Nephron (organoid): ENCODE measurements at regions not wholly inside any gene's neighbourhood (a gene's known extent, or its start where the extent isn't known, plus 50 kb on each side); places are given as distances from the start of the nearest gene placed in this dataset.

Experiments used
- H3K27ac Mint-ChIP-seq, 3 experiments: 2 replicates each; pipeline ENCODE4 v1.8.0; 2020; ENCODE audit warnings: mixed read lengths in 3 of 3, mild to moderate bottlenecking in 2 of 3, moderate library complexity in 1 of 3
- H3K27me3 Mint-ChIP-seq: 2 replicates; pipeline ENCODE4 v1.8.0; 2021; ENCODE audit warnings: low read depth, mild to moderate bottlenecking, moderate library complexity, mixed read lengths
- H3K36me3 Mint-ChIP-seq: 2 replicates; pipeline ENCODE4 v1.8.0; 2020; ENCODE audit warnings: low read depth, mixed read lengths
- H3K4me1 Mint-ChIP-seq: 2 replicates; pipeline ENCODE4 v1.8.0; 2020; ENCODE audit warnings: mixed read lengths
- H3K4me3 Mint-ChIP-seq, 3 experiments: 2 replicates each; pipeline ENCODE4 v1.8.0; 2020; ENCODE audit warnings: mild to moderate bottlenecking in 3 of 3, mixed read lengths in 3 of 3, moderate library complexity in 2 of 3
- H3K9me3 Mint-ChIP-seq: 2 replicates; pipeline ENCODE4 v1.8.0; 2020; ENCODE audit warnings: mixed read lengths
- TF ChIP-seq, protein P1 (sequence below), 3 experiments: fragments of 200-600 bp; sonication (generic); IDR thresholded peaks; one replicate each; pipeline ENCODE4 v1.5.0; 2021; ENCODE audit warnings: antibody characterized with exemption in 3 of 3; ENCODE audit not compliant: unreplicated experiment in 3 of 3

DNA sequence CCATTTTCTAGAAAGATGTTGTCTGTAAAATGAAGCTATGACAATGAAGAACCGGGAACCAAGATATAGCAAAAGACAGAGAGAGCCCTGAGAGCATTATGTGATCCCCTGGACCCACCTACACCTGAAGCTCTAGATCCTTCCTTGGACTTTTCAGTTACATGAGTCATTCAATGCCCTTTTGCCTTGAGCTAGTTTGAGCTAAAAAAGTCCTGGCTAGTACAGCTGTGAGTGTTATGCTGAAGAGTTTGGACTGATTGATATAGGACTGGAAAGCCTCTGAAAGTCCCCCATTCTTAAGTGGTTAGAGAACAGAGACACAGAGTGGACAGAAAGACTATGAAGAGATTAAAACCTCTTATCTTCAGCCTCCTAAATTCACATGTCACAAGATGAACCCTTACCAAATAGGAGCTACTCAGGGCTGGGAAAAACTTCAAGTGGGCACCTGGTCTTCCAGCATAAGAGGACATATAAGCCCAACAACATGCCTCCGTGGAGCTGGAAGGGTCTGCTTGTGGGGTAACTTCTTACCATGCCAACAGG, 386.8 kb upstream of the NFE2L3 start:
- Mint-ChIP-seq H3K9me3 (peaks cover 2% of the 10 kb centered on the region), H3K4me3 (no peak overlapping the region), H3K36me3 (no peaks in the 10 kb centered on the region), H3K4me1 (peaks cover 63% of the 10 kb centered on the region), H3K27ac (peak overlapping the region in 2 of 3 experiments; percentile 23 to 37), H3K27me3 (no peaks in the 10 kb centered on the region)
- TF ChIP-seq, protein P1, sequence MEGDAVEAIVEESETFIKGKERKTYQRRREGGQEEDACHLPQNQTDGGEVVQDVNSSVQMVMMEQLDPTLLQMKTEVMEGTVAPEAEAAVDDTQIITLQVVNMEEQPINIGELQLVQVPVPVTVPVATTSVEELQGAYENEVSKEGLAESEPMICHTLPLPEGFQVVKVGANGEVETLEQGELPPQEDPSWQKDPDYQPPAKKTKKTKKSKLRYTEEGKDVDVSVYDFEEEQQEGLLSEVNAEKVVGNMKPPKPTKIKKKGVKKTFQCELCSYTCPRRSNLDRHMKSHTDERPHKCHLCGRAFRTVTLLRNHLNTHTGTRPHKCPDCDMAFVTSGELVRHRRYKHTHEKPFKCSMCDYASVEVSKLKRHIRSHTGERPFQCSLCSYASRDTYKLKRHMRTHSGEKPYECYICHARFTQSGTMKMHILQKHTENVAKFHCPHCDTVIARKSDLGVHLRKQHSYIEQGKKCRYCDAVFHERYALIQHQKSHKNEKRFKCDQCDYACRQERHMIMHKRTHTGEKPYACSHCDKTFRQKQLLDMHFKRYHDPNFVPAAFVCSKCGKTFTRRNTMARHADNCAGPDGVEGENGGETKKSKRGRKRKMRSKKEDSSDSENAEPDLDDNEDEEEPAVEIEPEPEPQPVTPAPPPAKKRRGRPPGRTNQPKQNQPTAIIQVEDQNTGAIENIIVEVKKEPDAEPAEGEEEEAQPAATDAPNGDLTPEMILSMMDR (IDR thresholded peaks at IDR 0.05; ENCODE audit: unreplicated experiment in 3 of 3), result no peak

DNA sequence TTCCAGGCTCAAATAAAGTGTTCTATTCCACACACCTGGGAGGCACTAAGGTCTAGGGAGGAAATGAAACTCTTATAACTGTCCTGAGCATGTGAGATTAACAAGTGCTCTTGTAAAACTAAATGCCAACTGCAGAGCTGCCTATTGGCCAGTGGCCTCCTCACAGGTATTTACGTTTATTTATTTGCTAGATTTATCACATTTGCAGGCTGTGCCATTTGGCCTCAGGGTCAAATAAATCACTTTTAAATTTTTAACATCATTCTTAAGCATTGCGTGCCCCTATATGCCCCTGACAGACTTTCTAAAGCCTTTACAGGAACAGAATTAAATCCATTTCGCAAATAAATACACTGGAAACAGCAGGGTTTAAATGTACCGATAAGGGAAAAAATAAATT, 381.8 kb upstream of the NFE2L3 start:
- no peaks in the 10 kb centered on the region for H3K27me3 Mint-ChIP-seq
- TF ChIP-seq, protein P1 (IDR thresholded peaks at IDR 0.05; ENCODE audit: unreplicated experiment in 3 of 3), result no peak
- H3K4me1 Mint-ChIP-seq, result peaks cover 48% of the 10 kb centered on the region
- no peak overlapping the region for H3K4me3 Mint-ChIP-seq
- no peaks in the 10 kb centered on the region for H3K9me3 Mint-ChIP-seq
- H3K27ac Mint-ChIP-seq, result no peak overlapping the region
- peaks cover 3% of the 10 kb centered on the region for H3K36me3 Mint-ChIP-seq

DNA sequence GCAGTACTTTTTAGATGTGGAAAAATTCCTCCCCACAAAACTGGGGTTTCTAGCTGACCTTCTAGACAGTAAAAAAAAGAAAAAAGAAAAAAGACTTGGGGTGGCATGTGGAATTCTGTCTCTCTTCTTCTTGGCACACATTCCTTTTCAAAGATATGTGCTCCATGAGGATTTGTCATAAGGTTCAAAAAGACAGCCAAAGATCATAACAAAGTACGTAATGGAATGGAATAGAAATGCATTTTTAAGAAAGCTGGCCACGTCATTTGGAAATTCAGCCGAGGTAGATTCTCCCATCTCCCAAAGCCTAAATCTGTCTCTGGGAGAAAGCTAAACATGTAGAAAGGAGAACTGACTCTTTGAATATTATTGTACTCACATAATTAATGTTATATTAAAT, 381.3 kb upstream of the NFE2L3 start:
- Mint-ChIP-seq H3K4me1 (peaks cover 46% of the 10 kb centered on the region), H3K27me3 (no peaks in the 10 kb centered on the region), H3K4me3 (no peak overlapping the region), H3K36me3 (peaks cover 3% of the 10 kb centered on the region), H3K9me3 (no peaks in the 10 kb centered on the region), H3K27ac (peak overlapping the region in 1 of 3 experiments; percentile 12)
- TF ChIP-seq, protein P1 (IDR thresholded peaks at IDR 0.05; ENCODE audit: unreplicated experiment in 3 of 3), result no peak

DNA sequence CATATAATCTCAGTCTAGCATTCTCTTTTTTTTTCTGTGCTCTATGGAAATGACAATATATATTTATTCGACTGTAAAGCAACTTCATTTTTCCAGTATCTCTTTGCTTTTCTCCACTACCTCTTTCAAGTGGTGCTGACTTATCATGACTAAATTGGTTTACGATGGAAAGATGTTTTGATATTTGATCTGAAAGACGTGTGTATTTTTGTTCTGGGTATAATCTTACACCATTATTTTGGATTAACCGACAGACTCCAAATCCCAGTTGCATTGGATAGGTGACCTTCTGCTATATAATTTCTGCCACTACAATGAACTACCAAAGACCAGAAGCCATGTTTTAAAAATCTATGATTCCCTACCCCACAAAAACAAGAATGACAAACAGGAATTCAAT, 380.5 kb upstream of the NFE2L3 start:
- TF ChIP-seq, protein P1 (IDR thresholded peaks at IDR 0.05; ENCODE audit: unreplicated experiment in 3 of 3), result no peak
- Mint-ChIP-seq H3K4me3 (no peak overlapping the region), H3K36me3 (peaks cover 3% of the 10 kb centered on the region), H3K9me3 (no peaks in the 10 kb centered on the region), H3K4me1 (peaks cover 50% of the 10 kb centered on the region), H3K27me3 (no peaks in the 10 kb centered on the region), H3K27ac (peak overlapping the region in 2 of 3 experiments; percentile 2 to 60)

DNA sequence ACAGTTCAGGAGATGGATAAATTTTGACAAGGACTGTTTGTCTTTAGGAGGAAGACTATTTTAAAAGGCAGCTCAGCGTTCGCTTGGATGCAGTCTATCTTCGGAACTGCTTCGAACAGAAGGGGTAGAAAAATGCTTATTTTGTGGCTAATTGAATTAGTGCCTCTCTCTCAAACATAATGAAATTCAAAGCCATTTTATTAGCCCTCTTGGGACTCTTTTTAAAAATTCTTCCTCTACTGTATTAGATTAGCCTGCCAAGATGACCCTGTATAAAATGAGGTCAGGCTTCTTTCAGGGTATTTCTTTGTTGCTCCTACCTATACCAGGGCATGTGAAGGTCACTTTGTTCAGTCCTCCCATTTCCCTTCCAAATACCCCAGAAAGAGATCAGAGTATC, 379.2 kb upstream of the NFE2L3 start:
- Mint-ChIP-seq H3K27ac (peak overlapping the region in 2 of 3 experiments; percentile 26 to 79), H3K9me3 (no peaks in the 10 kb centered on the region), H3K4me3 (no peak overlapping the region), H3K27me3 (no peaks in the 10 kb centered on the region), H3K36me3 (peaks cover 3% of the 10 kb centered on the region), H3K4me1 (peaks cover 56% of the 10 kb centered on the region)
- TF ChIP-seq, protein P1 (IDR thresholded peaks at IDR 0.05; ENCODE audit: unreplicated experiment in 3 of 3), result no peak

DNA sequence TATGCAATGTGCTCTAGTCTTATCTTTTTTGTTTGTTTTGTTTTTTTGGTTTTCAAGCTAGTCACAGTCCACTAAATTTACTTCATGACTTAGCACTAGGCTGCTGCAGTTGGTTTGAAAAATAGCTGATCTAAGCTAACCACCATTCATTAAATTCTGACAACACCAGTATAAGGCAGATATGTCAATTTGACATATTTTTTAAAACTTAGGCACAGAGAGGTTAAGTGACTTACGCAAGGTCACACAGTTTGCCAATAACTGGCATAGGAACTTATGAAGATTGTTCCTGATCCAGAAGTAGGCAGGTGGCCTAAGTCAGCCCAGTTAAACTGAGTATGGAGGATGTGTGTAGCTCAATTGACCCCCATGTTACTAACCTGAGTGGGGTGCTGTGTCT, 377.3 kb upstream of the NFE2L3 start:
- TF ChIP-seq, protein P1 (IDR thresholded peaks at IDR 0.05; ENCODE audit: unreplicated experiment in 3 of 3), result no peak
- peak overlapping the region in 2 of 3 experiments; percentile 36 to 77 for H3K27ac Mint-ChIP-seq
- H3K9me3 Mint-ChIP-seq, result no peaks in the 10 kb centered on the region
- H3K27me3 Mint-ChIP-seq, result no peaks in the 10 kb centered on the region
- peaks cover 3% of the 10 kb centered on the region for H3K36me3 Mint-ChIP-seq
- peaks cover 54% of the 10 kb centered on the region for H3K4me1 Mint-ChIP-seq
- no peak overlapping the region for H3K4me3 Mint-ChIP-seq
